ENCODE measurements at regions not wholly inside any gene's neighbourhood (a gene's known extent, or its start where the extent isn't known, plus 50 kb on each side); places are given as distances from the start of the nearest gene placed in this dataset.
A peak's percentile ranks its signal among the peaks of the same experiment; 100 is the strongest.
"Not testable (repeated sequence)": the region's sequence is repeated elsewhere in the genome, so short reads cannot be mapped to it uniquely, and the experiment has no call there.

GRCh38 chr20:11976966-11977365 lies 59.3 kb downstream of the BTBD3 start:
- DNase-seq (ENCODE audit: low read depth) = no peak

GRCh38 chr20:11978496-11978895 lies 60.8 kb downstream of the BTBD3 start:
- DNase-seq (ENCODE audit: low read depth) = no peak

GRCh38 chr20:11979306-11979990 lies 61.8 kb downstream of the BTBD3 start:
- DNase-seq (ENCODE audit: low read depth) = no peak

GRCh38 chr20:11980263-11980662 lies 62.6 kb downstream of the BTBD3 start:
- no peak for DNase-seq (ENCODE audit: low read depth)

GRCh38 chr20:11981366-11981947 lies 63.8 kb downstream of the BTBD3 start:
- no peak for DNase-seq (ENCODE audit: low read depth)

DNA sequence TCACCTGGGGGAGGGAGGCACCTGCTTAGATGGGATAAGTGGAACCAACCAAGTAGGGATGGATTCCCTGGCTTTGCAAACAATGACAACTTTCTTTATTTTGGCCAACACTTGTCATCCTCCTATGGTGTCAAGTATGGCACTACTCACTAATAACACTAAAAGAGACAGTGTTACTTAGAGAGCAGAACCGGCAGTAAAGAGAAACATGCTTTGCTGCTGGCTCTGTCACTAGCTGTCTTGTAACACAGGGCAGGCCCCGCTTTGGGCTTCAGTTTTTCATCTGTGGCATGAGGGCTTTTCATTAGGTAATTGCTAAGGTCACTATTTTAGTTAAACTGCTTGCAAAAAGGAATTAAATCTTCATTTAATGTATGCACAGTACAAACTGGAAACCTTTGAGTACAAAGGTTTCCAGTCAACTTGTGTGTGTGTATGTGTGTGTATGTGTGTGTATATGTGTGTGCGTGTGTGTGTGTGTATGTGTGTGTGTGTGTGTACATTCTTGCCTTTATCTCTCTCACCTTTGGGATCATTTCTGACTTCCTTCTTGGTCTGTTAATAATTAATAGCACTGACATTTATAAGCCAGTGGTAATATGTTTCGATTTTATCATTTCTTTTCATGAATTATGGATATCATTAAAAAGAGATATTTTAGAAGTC lies 64.7 kb downstream of the BTBD3 start:
- DNase-seq (ENCODE audit: low read depth) = peak; percentile 12

GRCh38 chr20:11982955-11983470 lies 65.3 kb downstream of the BTBD3 start:
- DNase-seq (ENCODE audit: low read depth) = no peak

DNA sequence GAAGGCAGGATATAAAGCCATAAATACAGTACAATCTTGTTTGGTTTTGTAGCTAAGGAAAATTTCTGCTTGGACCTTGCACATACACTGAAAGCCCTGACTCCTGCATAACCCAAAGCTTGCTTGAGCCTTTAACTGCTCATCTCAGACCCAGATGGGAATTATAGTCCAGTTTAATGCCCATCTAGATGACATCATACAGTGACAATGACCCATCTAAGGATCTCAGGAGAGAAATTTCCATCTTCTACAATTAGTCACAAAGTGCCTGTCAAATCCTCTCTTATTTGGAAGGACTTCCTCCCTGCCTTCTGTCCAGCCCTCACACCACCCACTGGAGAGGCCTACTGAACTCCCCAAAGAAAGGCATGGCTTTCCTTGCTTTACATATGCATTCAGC lies 69.3 kb downstream of the BTBD3 start:
- DNase-seq (ENCODE audit: low read depth) = no peak

DNA sequence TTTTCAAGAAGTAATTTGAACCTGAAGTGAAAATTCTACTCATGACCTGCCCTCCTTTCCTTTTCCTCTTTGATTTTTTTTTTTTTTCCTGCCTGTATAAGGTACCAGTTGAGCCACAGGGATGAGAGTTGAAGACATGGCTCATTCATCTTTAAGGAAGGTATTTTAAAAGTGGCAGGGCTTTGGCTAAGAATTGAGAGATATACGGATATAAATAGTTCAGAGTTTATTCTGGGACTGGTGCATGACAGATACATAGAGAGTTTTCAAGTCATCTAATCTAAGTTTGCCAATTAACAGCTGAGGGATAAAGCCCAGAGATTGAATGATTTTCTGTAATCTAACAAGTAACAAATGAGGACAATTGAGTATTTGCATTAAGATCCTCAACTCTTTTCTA lies 69.8 kb downstream of the BTBD3 start:
- DNase-seq (ENCODE audit: low read depth) = no peak

DNA sequence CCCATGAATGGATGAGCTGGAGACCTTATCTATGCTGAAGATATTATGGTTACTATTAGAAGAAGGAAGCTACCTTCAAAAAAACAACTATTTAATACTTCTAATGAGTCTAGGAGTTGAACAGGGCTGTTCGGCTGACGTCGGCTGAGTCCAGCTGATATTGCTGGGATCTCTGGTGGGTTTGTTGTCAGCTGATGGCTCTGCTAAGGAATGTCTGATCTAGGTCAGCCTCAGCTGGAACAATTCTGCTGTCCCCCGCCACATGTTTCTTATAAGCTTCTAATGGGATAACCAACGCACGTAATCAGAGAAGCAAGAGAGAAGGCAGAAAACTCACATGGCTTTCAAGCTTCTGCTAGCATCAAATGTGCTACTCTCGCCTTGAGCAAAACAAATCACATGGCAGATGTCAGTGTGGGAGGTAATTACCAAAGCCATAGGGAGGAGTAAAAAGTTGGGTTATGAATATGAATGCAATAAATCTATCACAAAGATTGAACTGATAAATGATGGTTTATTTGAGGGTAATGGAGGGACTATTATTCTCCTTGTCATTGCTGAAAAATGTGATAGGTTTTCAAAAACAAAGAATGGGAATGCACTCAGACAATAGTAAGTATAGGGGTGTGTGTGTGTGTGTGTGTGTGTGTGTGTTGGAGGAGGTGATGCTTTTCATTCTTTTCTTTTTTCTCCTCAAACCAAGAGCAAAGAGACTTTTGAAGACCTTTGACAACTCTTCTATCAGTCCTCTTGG lies 71.5 kb downstream of the BTBD3 start:
- no peak for DNase-seq (ENCODE audit: low read depth)

DNA sequence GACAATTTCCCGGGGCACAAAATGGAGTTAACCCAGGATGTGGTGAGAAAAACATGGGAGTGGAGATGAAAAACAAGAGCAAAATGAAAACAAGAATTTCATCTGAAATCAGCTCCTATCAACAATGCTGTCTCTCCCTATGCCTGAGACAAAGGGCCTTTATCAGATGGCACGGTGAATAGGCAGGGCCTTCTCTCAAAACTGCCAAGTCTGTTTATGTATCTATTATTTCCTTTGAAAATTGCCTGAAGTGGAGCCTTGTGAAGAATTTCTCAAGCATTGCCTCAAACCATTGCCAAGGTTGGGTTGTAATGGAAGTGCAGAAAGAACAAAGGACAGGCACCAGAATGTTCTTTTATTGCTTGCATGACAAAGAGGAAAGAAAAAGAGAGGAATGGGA lies 74.7 kb downstream of the BTBD3 start:
- no peak for DNase-seq (ENCODE audit: low read depth)

GRCh38 chr20:11993886-11994461 lies 76.3 kb downstream of the BTBD3 start:
- no peak for DNase-seq (ENCODE audit: low read depth)

DNA sequence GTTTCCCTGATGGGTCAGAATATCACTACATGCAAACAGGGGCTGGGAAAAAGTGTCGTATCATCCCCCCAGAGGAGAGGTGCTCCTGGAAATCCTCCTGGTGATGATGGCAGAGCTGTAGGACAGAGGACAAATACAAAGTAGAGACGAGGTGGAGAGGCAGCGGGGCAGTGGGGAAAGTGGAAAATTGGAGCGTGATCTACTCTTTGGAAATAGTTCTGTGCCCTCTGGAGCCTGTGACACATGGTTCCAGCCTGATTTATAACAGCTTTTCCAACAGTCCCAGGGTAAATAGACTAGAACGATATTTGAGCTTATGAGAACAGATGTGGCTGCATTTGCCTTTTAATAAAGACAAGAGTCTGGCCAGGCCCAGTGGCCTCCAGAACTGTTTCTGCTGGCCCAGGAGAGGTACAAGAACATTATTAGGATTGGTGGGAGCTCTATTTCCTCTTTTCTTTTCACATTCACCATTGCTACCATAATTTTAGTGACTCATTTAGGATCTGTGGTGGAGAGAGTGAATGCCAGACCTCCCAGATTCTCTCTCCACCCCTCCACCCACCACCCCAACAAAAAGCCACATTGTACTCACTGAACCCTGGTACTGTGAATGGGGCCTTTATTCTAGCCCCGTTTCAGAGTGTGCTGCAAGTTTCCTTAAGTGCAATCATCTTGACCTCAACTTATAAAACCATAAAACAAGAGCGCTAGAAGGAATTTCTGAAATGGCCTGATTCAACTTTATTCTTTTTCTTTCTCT lies 78.3 kb downstream of the BTBD3 start:
- DNase-seq (ENCODE audit: low read depth) = peak; percentile 6

- DNase-seq (ENCODE audit: low read depth) = not testable (repeated sequence)
Observed at GRCh38 chr20:12004776-12005175, 87.1 kb downstream of the BTBD3 start.

DNA sequence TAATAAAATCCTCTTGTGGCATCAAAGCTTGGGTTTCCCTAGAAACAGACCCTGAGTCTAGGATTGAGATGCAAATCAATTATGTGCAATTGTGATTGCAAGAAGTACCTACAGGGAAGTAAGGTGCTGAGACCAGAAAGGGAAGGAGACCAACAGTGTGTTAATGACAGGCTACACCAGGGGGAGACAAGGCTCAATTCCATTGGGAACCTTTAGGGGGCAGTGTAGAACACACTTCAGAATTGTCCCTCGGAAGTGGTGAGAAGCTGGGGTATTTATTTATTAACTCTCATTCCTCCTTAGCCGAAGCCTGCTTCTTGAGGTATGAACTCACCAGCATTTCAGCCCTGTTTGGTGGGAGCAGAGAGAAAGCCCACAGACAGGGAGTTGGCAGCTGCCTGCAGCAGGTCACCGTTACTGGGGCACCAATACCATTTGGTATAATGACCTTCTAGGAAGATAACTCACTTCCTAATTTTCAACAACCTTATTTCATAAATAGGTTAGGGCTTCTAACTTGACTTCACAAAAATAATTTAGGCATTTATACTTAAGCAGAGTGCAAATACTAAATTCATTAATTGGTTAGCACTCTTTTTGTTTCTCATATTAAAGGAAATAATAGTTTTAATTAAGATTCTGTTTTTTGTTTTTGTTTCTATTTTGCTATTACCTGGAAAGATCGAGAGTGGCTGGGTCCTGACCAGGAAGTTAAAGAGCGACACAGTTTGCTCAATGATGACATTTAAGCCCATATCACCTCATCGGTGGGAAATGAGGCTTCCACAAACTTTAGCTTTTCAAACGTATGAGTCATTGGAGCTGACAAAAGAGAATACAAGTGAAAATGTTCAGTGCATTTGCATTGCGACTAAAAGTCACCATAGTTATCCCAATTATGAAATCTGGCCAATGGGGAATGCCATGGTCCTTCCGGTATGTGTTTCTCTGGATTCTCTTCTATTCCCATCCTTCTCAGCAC lies 94.8 kb downstream of the BTBD3 start:
- peak; percentile 56 for DNase-seq (ENCODE audit: low read depth)

- DNase-seq (ENCODE audit: low read depth) = no peak
Observed at GRCh38 chr20:12014276-12014675, 96.6 kb downstream of the BTBD3 start.

DNA sequence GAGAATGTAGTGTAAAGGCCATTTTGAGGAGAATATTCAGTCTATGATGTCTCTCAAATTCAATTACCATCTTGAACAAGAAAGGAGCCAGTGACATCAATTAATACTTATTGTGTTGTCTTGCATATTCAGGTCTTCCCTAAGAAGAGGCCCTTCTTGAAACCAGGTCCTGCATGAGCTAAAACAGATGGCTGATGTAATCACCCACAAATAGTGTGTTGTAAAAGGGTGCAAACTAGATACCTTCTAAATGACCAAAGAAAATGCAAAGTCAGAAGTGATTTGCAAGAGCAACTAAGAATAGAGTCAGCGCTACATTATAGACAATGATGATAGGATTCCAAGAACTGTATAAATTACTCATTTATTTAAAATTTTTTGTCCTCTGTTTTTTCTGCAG lies 97.0 kb downstream of the BTBD3 start:
- DNase-seq (ENCODE audit: low read depth) = no peak

DNA sequence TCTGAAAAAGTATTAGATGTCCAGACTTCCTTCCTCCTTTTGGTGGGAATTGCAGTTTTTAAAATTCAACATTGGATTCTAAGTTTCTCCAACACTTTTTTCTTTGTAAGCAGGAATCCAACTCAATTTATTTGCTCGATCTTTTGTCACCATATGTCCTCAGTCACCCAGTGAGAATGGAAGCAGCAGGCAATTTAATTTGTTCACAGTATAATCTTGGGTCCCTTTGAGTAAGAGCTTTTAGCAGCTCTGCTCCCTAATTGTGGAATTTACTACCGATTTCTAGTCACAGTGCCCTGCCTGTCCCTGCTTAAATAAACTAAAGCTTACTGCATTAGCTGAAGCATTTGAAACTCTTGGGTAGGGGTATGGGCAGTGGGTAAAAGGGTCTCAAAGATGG lies 98.6 kb downstream of the BTBD3 start:
- no peak for DNase-seq (ENCODE audit: low read depth)

- no peak for DNase-seq (ENCODE audit: low read depth)
Observed at GRCh38 chr20:12019715-12020114, 102.0 kb downstream of the BTBD3 start.

- DNase-seq (ENCODE audit: low read depth) = no peak
Observed at GRCh38 chr20:12020846-12021245, 103.2 kb downstream of the BTBD3 start.
